Transverse colon (tissue), 4 donors: ENCODE measurements at regions not wholly inside any gene's neighbourhood (a gene's known extent, or its start where the extent isn't known, plus 50 kb on each side); places are given as distances from the start of the nearest gene placed in this dataset.

Source experiments
- EP300 ChIP-seq: sonication (generic); formaldehyde crosslinking; IDR thresholded peaks from one replicate; pipeline ENCODE4 v1.6.1; 2017; ENCODE audit warnings: antibody characterized with exemption, low read depth
- POLR2A ChIP-seq: fragments of 450-650 bp; IDR thresholded peaks from one replicate; pipeline ENCODE4 v1.6.1; 2016; ENCODE audit warnings: antibody characterized with exemption, mild to moderate bottlenecking, moderate library complexity
- POLR2AphosphoS5 ChIP-seq, 3 donors: sonication (generic); formaldehyde crosslinking; IDR thresholded peaks; one replicate each; pipeline ENCODE4 v1.6.1; 2016; ENCODE audit warnings: antibody characterized with exemption in 3 of 3
- TF ChIP-seq, protein P1 (sequence below), 5 experiments: fragments of 200-600 bp in 3 of 5; fragments of 450-650 bp in 2 of 5; sonication (generic) in 3 of 5; IDR thresholded peaks; 1 replicate in 2 of 5; 2 replicates in 3 of 5; pipeline ENCODE4 v1.5.1; 2016 to 2017; ENCODE audit warnings: antibody characterized with exemption in 5 of 5, inconsistent platforms in 3 of 5, mild to moderate bottlenecking in 2 of 5, moderate library complexity in 1 of 5

DNA sequence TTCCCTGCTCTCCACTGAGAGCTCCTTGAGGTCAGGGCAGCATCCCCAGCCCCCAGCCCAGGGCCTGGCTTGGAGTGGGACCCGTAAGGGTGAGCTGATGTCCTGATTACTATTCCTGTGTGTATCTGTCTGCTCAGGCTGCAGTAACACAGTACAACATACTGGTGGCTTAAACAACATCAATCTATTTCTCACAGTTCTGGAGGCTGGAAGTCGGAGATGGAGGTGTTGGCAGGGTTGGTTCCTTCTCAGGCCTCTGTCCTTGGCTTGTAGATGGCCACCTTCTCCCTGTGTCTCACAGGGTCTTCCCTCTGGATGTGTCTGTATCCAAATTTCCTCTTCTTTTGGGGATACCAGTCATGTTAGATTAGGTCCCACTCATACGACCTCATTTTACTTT is 246.4 kb upstream of the POU3F1 start:
- TF ChIP-seq EP300 (no peak), POLR2AphosphoS5 (IDR thresholded peaks at IDR 0.05) (no peak), POLR2A (no peak)
- TF ChIP-seq, protein P1, sequence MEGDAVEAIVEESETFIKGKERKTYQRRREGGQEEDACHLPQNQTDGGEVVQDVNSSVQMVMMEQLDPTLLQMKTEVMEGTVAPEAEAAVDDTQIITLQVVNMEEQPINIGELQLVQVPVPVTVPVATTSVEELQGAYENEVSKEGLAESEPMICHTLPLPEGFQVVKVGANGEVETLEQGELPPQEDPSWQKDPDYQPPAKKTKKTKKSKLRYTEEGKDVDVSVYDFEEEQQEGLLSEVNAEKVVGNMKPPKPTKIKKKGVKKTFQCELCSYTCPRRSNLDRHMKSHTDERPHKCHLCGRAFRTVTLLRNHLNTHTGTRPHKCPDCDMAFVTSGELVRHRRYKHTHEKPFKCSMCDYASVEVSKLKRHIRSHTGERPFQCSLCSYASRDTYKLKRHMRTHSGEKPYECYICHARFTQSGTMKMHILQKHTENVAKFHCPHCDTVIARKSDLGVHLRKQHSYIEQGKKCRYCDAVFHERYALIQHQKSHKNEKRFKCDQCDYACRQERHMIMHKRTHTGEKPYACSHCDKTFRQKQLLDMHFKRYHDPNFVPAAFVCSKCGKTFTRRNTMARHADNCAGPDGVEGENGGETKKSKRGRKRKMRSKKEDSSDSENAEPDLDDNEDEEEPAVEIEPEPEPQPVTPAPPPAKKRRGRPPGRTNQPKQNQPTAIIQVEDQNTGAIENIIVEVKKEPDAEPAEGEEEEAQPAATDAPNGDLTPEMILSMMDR (IDR thresholded peaks at IDR 0.05): no peak
